Upper lobe of right lung (tissue), 1 donor: ENCODE measurements at regions not wholly inside any gene's neighbourhood (a gene's known extent, or its start where the extent isn't known, plus 50 kb on each side); places are given as distances from the start of the nearest gene placed in this dataset.
A peak's percentile ranks its signal among the peaks of the same experiment; 100 is the strongest.

Experiments
- ATAC-seq: fragments of 200-7000 bp; cut with Tn5 transposase; one replicate; pipeline ENCODE4 v1.9.1; 2020; ENCODE audit warnings: mild to moderate bottlenecking, moderate library complexity
- DNase-seq: peaks from one replicate; pipeline ENCODE4 v3.0.0-alpha.2; 2020
- H3K27ac ChIP-seq: fragments of 200-600 bp; one replicate; pipeline ENCODE4 v1.8.0; 2022
- H3K27me3 ChIP-seq: fragments of 200-600 bp; one replicate; pipeline ENCODE4 v1.8.0; 2022; ENCODE audit warnings: mild to moderate bottlenecking
- H3K36me3 ChIP-seq: fragments of 200-600 bp; one replicate; pipeline ENCODE4 v1.8.0; 2022
- H3K4me1 ChIP-seq: fragments of 200-600 bp; one replicate; pipeline ENCODE4 v1.8.0; 2022
- H3K4me3 ChIP-seq: fragments of 200-600 bp; one replicate; pipeline ENCODE4 v1.8.0; 2022; ENCODE audit warnings: mild to moderate bottlenecking
- H3K9me3 ChIP-seq: fragments of 200-600 bp; one replicate; pipeline ENCODE4 v1.8.0; 2022
- CTCF ChIP-seq: fragments of 200-600 bp; IDR thresholded peaks from one replicate; pipeline ENCODE4 v1.8.0; 2022; ENCODE audit warnings: antibody characterized with exemption
- intact Hi-C: fragments of 100-400 bp; cut with DNase I; formaldehyde crosslinking; loops from one replicate; pipeline ENCODE4 v1.11.0; 2022
- donor health status: DM: no; HTN: yes; CAD: no; lungs with severe emphysema.

- DNase-seq (no peak), ATAC-seq (no peak)
- peaks cover 14% of the 10 kb centered on the region for H3K4me1 ChIP-seq
- no peak for TF ChIP-seq CTCF
- intact Hi-C loops = no loop called here
- H3K36me3 ChIP-seq = no peaks in the 10 kb centered on the region
- H3K9me3 ChIP-seq = no peaks in the 10 kb centered on the region
- H3K27me3 ChIP-seq = no peaks in the 10 kb centered on the region
- H3K27ac ChIP-seq = no peak overlapping the region
- H3K4me3 ChIP-seq = no peak overlapping the region
Observed at GRCh38 chr5:68403301-68403700, 187.7 kb downstream of the PIK3R1 start.

DNA sequence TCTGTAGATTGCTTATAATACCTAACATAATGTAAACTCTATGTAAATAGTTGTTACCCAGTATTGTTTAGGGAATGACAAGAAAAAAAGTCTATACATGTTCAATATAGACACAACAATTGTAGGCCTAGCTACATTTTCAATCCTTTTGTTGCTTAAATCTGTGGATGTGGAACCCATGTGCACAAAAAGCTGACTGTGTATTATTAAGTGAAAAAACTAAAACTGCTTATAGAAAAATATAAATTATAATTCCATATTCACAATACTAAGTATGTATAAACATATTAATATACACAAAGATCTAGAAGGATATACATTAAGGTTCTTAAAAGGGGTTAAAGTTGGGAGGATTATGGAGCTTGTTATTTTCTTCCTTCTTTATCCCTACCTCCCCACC is 188.7 kb downstream of the PIK3R1 start:
- Histone ChIP-seq H3K36me3 (no peaks in the 10 kb centered on the region), H3K4me3 (no peak overlapping the region), H3K4me1 (peaks cover 14% of the 10 kb centered on the region), H3K9me3 (no peaks in the 10 kb centered on the region), H3K27ac (no peak overlapping the region), H3K27me3 (no peaks in the 10 kb centered on the region)
- DNase-seq (no peak), ATAC-seq (no peak)
- intact Hi-C loops = no loop called here
- no peak for TF ChIP-seq CTCF

DNA sequence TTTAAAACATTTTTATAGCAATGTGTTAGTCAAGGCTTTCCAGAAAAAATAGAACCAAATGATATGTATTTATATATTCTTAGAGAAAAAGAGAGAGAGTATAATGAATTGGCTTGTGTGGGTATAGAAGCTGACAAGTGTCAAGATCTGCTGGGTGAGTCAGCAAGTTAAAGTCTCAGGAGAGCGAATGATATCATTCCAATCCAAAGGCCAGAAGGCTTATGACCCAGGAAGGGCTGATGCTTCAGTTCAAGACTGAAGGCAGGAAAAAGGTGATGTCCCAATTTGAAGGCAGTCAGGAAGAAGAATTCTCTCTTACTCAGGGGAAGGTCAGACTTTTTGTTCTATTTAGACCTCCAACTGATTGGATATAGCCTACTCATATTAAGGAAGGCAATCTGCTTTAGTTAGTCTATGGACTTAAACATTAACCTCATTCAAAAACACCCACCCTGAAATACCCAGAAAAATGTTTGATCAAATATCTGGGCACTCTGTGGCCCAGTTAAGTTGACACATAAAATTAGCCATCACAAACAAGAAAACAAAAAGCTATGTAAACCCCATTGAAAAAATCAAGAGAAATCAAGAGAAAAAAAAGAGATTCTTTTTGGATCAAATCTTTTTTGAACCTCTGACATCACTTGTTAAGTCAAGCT is 189.6 kb downstream of the PIK3R1 start:
- Histone ChIP-seq H3K27me3 (no peaks in the 10 kb centered on the region), H3K36me3 (no peaks in the 10 kb centered on the region), H3K4me3 (no peak overlapping the region), H3K4me1 (peaks cover 14% of the 10 kb centered on the region), H3K27ac (no peak overlapping the region), H3K9me3 (no peaks in the 10 kb centered on the region)
- DNase-seq = no peak
- TF ChIP-seq CTCF = no peak
- intact Hi-C loops = no loop called here
- ATAC-seq = no peak

- H3K36me3 ChIP-seq = no peaks in the 10 kb centered on the region
- no peaks in the 10 kb centered on the region for H3K9me3 ChIP-seq
- H3K27ac ChIP-seq = no peak overlapping the region
- DNase-seq (no peak), ATAC-seq (no peak)
- H3K27me3 ChIP-seq = no peaks in the 10 kb centered on the region
- peaks cover 14% of the 10 kb centered on the region for H3K4me1 ChIP-seq
- intact Hi-C loops = no loop called here
- TF ChIP-seq CTCF = no peak
- H3K4me3 ChIP-seq = no peak overlapping the region
Observed at GRCh38 chr5:68405784-68406743, 190.5 kb downstream of the PIK3R1 start.

GRCh38 chr5:68406767-68407241 is 191.2 kb downstream of the PIK3R1 start:
- Histone ChIP-seq H3K9me3 (no peaks in the 10 kb centered on the region), H3K27me3 (no peaks in the 10 kb centered on the region), H3K36me3 (no peaks in the 10 kb centered on the region), H3K4me1 (peaks cover 14% of the 10 kb centered on the region), H3K27ac (no peak overlapping the region), H3K4me3 (no peak overlapping the region)
- DNase-seq = no peak
- no peak for TF ChIP-seq CTCF
- ATAC-seq = peak; percentile 52
- intact Hi-C loops = no loop called here
